C4-2B (cell line): ENCODE measurements at regions not wholly inside any gene's neighbourhood (a gene's known extent, or its start where the extent isn't known, plus 50 kb on each side); places are given as distances from the start of the nearest gene placed in this dataset.

Source experiments
- ZFX ChIP-seq: fragments of 450-650 bp; IDR thresholded peaks from 2 replicates; pipeline ENCODE4 v1.6.1; 2017
- TF ChIP-seq, protein P1 (sequence below): fragments of 450-650 bp; conservative IDR thresholded peaks from 2 replicates; pipeline ENCODE4 v1.5.1; 2017; ENCODE audit warnings: mild to moderate bottlenecking

DNA sequence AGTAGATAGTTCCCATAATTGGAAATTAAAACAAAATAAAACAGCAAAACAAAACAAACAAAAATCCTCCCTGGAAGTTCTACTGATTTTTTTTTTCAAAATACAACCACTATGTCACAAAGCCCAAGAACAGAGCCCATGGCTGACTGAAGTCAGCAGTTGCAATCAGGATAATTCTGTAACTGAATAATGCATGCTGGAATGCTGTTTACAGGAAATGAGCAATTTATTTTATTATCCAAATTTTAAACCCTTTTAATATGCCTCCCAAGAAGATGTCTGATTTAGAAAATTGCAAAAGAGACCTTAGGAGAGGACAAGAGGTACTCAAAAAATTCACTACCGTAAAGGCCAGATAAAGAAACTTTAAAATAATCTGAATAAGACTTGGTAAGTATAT lies 578.2 kb downstream of the TOX3 start:
- TF ChIP-seq, protein P1, sequence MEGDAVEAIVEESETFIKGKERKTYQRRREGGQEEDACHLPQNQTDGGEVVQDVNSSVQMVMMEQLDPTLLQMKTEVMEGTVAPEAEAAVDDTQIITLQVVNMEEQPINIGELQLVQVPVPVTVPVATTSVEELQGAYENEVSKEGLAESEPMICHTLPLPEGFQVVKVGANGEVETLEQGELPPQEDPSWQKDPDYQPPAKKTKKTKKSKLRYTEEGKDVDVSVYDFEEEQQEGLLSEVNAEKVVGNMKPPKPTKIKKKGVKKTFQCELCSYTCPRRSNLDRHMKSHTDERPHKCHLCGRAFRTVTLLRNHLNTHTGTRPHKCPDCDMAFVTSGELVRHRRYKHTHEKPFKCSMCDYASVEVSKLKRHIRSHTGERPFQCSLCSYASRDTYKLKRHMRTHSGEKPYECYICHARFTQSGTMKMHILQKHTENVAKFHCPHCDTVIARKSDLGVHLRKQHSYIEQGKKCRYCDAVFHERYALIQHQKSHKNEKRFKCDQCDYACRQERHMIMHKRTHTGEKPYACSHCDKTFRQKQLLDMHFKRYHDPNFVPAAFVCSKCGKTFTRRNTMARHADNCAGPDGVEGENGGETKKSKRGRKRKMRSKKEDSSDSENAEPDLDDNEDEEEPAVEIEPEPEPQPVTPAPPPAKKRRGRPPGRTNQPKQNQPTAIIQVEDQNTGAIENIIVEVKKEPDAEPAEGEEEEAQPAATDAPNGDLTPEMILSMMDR, result no peak
- TF ChIP-seq ZFX, result no peak
